HG02763 (cell line): ENCODE measurements at regions not wholly inside any gene's neighbourhood (a gene's known extent, or its start where the extent isn't known, plus 50 kb on each side); places are given as distances from the start of the nearest gene placed in this dataset.

ENCODE experiments used
- ATAC-seq: cut with Tn5 transposase; IDR thresholded peaks from one replicate; pipeline ENCODE4 v1.9.1; 2021; ENCODE audit warnings: mild to moderate bottlenecking, moderate library complexity; ENCODE audit not compliant: unreplicated experiment

DNA sequence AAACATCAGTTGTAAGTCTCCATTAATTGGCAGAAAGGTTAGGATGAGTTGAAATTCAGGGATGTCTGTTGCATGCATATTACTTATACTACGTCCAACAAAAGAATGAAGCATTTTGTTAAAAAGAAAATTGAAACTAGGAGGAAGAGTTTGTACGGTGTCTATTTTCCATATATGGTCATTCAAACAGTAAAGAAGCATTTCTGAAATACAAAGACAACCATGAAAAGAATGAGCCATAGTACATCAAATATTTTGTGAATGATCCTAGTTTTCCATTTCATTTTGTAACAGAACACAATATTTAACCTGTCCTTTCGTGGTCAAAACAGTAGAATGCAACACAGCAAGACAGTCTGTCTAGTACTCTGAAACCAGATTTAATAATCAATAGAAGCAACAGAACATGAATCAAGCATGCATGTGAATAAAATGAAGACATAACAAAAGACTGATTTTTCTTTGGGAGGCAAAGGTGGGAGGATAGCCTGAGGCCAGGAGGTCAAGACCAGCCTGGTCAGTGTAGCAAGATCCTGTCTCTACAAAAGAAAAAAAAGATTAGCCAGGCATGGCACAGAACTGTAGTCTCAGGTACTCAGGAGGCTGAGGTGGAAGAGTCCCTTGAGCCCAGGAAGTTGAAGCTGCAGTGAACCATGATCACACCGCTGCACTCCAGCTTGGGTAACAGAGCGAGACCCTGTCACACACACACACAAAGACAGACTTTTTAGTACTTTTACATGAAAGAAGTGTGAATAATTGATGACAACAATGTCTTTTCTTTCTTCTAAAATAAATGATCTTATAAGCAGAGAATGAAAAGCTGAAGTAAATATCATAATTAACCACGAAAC, 156.0 kb downstream of the LRIG3 start:
- ATAC-seq, result no peak

DNA sequence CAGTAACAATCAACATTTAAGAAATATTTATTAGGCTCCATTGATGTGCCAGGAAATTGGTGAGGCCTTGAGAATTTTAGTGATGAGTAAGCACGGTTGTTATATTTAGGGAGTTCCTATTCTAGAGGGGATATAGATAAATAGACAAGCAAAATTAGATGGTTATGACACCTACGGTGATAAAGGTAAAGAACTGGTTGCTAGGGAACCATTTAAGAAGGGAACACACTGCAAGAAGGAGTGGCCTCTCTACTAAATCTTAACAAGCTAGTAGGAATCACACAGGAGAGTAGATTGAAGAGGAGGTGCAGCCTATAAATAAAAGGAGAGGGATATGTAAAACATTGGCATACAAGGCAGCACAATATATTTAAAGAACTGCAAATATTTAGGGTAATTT, 155.2 kb downstream of the LRIG3 start:
- no peak for ATAC-seq

DNA sequence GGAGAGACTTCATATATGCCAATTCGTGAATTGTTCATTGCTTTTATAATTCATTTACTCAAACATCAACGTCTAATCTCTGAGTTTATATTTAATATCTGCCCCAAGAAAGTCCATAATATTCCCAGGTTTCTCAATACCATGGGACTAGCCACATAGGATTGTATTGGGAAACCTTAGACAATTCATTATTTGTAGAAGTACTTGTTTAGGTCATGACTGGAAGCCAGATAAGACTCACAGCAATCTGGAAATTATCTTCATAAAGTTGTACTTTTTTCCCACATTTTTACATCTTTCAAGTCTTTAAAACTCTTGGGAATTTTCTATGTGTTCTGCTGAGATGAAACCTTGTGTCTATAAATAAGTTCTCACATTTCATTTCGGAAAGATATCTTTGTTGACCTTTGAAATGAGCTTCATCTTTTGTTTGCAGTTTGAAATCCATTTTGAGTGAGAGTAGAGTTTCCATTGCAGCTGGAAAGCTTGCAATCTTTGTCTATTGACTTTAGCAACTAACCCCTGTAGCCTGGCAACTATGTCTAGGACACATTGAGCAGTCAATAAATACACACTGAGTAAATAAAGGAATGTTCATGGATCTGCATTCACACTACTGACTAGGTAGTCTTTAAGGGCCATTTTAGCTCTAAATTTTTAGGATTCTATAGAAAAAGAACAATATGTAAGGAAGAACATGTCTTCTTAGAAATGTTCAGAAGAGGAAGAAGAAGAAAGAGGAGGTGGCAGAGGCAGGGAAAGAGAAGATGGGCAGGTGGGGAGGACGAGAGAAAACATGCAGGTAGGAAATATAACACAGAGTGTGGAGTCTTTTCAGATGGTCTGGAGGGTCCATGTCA, 154.4 kb downstream of the LRIG3 start:
- ATAC-seq, result no peak

DNA sequence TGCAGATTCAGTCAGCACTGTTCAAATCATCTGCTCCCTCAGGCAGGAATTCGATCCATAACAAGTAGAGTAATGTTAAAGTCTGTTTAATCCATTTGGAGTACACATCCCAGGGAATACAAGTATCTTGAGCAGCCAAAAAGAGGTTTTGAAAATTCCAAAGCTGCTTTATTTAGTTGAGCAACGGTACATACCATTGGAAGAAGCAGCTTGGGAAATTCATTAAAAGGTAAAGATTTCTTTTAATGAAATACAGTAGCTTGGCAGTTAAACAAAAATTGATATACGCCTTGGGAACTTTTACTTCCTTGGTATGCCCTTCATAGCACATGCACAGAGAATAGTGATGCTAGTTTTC, 153.8 kb downstream of the LRIG3 start:
- ATAC-seq, result no peak

DNA sequence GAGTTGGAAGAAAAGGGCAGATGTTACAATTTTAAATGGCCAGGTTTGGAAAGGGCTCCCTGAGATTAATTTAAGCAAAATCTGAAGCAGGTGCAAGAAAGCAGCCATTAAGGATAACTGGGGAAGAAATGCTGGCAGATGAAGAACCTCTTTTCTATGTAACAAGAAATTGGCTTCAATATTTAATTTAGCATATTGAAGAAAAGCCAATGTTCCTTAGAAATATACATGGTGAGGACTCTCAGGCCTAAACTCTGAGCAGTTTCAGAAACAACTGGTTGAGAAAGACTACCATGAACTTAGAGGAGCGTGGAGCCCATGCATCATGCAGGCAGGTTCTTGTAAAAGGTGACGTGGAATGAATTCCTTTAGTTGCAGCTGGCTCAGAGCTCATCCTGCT, 152.8 kb downstream of the LRIG3 start:
- ATAC-seq, result no peak

DNA sequence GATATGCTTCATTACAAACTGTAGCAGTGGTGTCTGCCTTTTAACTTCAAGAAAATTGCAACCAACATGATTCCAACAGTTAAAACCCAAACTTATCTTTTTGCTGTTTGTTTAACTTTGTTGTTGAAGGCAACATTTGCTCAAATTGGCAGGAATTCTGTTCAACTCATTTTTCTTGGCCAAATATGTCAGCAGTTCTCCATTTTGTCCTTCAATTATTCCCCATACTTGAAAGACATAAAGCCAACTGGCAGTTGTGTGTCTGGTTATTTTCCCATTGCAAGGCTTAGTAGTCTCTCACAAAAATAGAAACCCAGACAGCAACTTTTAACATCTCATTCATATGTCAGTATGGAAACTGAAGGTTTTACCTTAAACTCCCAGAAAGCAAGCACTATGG, 146.3 kb downstream of the LRIG3 start:
- no peak for ATAC-seq

DNA sequence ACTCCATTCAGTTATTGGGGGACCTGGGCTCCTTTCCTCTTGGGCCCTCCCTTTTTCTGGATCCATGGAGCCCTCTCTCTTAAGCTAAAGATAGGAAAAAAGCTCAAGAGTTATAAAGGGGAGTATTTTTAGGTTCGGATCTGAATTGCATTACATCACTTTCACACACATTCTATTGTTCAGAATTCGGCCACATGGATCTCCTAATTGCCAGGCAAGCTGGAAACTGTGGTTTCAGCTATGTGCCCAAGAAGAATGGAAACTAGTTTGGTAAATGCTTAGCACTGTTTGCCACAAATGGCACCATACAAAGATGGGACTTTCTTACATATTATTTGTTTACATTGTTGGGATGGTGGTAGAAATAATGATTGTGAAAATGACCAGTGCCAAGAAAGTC, 145.6 kb downstream of the LRIG3 start:
- no peak for ATAC-seq

DNA sequence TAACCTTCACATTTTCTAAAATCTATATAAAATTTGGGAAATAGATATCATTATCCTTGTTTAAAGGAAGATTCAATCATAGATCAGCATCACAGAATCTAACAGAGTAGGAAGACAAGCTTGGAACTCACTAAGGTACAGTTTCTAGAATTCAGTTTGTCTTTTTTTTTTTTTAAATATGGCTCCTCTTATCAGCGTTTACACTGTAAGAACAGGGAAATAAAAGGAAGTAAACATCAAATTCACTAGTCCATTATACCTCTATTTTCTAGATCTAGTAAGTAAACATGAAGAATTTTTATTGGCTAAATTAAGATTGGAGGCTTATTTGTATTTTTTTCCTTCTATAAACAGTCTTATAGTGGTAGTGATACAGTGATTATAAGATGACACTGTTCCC, 144.9 kb downstream of the LRIG3 start:
- ATAC-seq, result no peak

DNA sequence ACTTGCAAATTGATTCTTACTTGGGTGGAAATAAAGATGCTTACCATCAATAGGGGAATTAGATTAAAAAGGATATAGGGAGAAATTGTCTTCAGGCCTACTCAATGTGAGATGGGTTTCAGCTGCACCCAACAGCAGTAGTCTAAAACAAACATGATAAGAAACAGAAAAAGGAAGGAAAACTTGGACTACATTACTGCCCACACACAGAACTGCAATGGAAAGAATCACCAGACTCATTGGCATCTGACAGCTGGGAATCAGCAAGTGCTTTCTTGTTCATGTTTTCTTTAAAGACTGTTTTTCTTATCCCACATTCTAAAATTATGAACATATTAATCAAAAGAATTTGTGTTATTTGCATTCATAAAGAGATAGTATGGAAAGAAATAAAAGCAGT, 144.2 kb downstream of the LRIG3 start:
- ATAC-seq, result no peak

DNA sequence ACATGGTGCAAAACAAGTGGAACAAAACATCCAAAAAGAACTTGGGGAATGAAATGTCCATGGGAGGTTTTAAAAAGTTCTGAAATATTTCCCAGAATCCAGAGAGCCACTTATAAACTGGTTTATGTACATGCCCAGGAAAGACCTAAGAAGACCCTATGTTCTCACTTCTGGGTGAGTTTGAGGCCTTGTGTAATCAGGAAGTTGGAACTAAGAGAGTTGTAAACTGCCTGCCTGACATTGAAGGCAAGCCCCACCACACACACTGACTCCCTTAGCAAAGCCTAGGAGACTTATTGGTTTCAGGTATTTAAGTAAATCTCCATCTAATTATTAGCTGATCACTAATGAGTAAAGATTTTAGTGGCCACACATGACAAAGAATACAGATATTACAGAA, 142.5 kb downstream of the LRIG3 start:
- ATAC-seq, result no peak

DNA sequence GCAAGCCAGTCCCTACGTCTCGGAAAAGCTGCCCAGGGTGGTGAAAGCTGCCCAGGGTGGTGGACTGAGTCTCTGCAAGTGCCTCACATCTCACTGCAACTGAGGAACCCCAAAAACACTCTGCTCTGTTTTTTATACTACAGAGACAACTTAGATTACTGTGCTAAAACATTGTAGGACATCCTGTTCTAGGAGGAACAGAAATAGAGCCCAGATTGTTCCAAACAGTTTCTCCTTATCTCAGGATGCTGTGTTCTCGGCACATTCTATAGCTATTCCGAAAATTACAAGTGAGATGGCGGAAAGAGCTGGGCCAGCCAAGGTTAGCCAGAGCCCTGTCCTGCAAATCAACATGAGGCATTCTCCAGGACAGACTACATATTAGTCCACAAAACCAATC, 138.7 kb downstream of the LRIG3 start:
- no peak for ATAC-seq

DNA sequence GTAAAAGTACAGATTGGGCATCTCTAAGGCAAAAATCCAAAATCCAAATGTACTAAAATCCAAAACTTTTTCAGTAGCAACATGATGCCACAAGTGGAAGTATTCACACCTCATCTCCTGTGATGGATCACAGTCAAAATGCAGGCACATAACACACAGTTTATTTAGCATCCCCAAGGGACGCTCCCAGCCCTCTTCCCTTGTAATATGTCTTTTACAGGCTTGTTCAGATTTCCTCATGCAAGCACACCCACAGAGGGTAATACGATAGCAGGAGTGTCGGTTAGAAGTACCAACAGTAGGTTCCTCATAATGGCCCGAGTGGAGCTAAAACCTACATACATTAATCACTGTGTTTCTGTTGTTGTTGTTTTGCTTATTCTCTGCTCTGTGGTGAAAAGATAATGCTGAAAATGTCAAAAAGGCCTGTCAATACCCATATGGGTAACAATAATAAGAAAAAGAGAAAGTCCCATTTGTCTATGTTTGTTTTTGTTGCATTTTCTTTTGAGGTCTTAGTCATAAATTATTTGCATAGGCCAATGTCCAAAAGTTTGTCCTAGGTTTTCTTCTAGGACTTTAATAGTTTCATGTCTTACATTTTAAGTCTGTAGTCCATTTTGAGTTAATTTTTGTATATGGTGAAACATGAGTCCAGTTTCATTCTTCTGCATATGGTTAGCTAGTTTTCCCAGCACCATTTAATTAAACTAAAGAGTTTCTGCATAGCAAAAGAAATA, 133.1 kb downstream of the LRIG3 start:
- ATAC-seq, result no peak

DNA sequence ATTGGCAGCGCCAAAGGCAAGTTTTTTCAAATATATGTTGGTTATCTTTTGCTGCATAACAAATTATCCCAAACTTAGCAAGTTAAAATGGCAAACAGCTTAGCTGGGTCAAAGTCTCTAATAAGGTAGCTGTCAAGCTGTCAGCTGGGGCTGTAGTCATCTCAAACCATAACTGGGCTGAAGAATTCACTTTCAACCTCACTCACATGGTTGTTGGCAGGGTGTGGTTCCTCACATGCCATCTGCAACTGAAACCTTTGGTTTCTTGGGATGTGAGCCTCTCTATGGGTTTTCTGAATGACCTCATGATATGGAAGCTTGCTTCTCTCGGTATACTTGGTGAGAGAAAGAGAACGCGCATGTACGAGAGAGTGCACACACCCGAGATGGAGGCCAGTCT, 125.4 kb downstream of the LRIG3 start:
- ATAC-seq, result no peak

DNA sequence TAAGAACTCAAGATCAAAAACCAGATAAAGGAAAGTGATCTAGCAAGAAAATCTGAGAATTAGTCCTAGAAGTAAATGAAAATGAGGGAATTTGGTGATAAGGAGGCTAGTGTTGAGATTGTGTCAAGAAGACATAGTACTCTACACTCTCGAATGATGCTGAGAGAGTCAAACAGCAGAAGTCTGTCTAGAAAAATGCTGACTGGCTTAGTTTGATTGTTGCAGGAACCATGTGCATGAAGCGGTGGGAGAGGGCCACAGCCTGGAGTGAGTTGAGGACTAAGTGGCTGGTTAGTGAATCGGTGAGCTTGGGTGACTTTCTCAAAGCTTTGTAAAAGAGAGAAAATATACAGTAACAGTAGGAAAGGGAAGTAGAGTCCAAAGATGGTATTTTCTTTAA, 124.5 kb downstream of the LRIG3 start:
- ATAC-seq, result no peak

DNA sequence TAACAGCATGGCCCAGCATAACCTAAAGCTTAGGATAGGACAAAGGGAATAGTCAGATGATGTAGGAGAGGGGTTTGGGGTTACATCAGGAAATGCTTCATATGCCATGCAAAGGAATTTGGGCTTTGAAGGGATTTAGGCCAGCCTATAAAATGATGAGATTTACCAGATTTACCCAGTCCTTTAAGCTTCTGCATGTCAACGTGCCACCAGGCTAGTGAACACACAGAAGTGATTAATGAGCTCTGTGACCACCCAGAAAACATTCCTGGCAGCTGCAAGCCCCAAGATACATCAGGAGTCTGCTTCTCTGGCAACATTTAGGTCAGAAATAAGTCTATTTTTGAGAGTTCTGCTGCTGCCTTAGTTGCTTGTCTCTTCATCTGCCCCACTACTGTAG, 118.3 kb downstream of the LRIG3 start:
- ATAC-seq, result no peak

DNA sequence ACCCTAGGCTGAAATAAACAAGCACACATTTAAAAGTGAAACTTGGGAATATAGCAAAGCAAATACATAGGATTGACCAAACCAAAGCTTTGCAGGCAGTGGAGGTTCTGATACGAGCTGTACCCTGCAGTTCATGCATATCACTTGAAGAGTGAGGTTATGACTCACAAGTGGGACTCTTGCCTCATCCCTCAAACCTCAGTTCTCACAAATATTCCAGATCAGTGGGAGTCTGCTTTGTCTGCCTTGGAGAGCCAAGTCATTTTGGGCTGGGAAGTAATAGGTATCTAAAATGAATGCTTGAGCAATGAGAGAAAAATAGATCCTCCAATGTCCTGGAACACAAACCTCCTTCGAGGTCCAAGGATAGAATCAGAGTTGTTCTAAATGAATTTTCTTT, 116.4 kb downstream of the LRIG3 start:
- no peak for ATAC-seq

DNA sequence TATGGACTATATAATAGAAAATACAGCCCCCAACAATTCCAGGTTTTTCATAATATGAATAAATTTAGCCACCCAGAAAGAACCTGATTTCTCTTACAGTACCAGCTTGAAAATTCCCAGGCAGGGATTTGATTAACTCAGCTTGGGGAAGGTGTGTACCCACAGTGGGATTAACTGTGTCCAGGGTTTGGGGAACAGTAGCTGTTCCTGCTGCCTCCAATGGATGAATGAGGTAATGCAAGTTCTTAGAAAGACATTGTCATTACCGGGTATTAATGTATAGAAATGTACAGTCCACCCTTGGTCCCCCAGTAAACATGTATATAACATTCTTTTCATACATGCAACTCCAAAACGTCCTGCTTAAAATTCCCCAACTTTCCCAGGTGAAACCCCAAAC, 115.6 kb downstream of the LRIG3 start:
- ATAC-seq, result no peak

DNA sequence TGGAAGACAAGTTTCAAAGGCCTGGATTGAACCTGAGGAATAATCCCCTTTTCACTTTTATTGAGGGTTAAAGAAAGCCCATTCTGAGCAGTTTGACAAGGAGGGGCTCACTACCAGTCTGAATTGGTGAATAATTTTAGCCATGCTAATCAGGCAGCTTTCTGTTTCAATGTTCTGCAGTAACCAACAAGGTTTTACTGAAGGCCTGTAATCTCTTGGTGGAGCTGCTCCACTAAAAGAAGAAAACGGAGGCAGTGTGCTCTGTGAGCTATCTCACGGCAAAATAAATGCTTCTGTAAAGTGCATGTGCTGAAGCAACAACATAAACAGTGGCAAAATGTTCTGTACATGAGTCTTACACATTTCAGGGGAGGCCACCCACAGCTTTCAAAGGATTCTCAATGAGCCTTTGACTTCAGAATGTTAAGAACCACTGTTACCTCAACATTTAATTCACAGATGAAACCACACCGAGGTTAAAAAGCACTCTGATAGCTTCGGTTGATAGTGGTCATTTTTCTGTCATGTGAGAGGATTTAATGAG, 111.2 kb downstream of the LRIG3 start:
- ATAC-seq, result no peak

DNA sequence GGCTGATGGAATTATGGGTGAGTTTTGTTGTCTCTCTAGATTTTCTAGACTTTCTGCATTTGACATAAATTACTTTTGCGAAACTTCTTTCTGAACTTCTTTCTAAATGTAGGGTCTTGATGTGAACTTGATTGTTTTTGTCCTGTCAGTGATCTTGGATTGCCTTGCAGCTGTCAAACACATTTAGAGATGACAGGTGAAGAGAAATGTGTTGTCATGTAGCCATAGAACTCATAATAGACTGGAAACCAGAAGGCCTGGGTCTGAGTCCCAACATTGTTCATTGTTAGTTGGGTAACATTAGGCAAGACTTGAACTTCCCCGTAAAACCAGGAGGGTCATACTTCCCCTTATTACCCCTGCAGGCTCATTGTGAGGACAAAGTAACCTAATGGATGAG, 109.0 kb downstream of the LRIG3 start:
- ATAC-seq, result no peak

DNA sequence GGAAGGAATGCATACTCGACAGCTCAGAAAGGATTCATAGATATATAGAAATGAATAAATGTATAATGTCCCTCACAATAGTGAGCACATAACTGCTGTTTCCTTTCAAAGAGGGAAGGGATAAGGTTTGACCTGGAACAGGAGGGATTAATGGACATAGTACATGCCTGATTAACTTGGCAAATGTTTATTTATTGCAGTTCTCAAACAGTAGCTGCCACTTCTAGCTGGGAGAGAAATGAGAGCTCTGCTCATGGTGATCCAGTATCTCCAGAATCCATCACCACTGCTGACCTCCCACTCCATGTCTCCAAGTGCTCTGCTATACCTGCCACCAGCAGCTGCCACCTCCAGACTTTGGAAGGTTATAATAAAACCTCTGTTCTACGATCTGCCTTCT, 108.1 kb downstream of the LRIG3 start:
- ATAC-seq, result no peak

DNA sequence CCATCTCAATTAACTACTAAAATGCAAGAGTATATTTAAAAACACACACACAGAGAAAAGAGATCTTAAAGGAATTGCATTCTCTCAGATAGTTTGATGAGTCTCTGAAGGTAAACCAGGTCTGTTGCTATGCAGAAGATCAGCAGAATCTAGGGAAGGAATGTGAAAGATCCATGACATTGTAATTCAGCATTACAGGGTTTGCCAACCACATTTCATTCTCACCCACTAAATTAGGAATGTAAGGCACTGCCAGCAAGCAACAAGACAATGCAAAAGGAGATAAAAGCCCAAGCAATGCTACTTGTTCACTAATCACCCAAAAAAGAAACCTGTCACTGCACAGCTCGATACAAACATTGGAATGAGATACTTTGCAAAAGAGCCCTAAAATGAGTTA, 106.3 kb downstream of the LRIG3 start:
- no peak for ATAC-seq
